Tibial nerve (tissue), 3 donors: ENCODE measurements at regions not wholly inside any gene's neighbourhood (a gene's known extent, or its start where the extent isn't known, plus 50 kb on each side); places are given as distances from the start of the nearest gene placed in this dataset.

Source experiments
- POLR2A ChIP-seq, 2 donors: fragments of 450-650 bp; IDR thresholded peaks; one replicate each; pipeline ENCODE4 v1.6.1; 2017; ENCODE audit warnings: antibody characterized with exemption in 2 of 2, mild to moderate bottlenecking in 2 of 2, moderate library complexity in 2 of 2
- TF ChIP-seq, protein P1 (sequence below), 5 experiments: fragments of 200-600 bp in 3 of 5; fragments of 450-650 bp in 2 of 5; sonication (generic) in 3 of 5; IDR thresholded peaks; one replicate each; pipeline ENCODE4 v1.5.1; 2016 to 2019; ENCODE audit warnings: antibody characterized with exemption in 5 of 5, mild to moderate bottlenecking in 3 of 5, moderate library complexity in 2 of 5

DNA sequence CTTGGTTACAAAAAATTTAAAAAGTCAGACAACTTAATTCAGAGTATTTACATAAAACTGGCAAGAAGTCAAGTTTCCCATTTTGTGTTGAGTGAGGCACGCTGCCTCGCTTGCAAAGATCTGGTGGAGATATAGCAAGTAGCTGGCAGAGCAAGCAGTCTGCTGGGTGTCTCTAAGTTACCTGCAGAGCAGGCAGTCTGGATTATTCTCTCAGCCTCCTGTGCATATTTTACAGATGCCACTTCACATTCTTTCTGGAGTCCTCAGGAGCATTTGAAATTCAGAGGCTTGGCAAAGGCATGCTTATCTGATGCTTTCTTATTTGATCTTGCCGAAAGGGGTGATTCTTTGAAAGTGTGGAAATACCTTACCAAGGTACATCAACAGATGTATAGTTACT is 640.4 kb upstream of the ADGRL4 start:
- TF ChIP-seq, protein P1, sequence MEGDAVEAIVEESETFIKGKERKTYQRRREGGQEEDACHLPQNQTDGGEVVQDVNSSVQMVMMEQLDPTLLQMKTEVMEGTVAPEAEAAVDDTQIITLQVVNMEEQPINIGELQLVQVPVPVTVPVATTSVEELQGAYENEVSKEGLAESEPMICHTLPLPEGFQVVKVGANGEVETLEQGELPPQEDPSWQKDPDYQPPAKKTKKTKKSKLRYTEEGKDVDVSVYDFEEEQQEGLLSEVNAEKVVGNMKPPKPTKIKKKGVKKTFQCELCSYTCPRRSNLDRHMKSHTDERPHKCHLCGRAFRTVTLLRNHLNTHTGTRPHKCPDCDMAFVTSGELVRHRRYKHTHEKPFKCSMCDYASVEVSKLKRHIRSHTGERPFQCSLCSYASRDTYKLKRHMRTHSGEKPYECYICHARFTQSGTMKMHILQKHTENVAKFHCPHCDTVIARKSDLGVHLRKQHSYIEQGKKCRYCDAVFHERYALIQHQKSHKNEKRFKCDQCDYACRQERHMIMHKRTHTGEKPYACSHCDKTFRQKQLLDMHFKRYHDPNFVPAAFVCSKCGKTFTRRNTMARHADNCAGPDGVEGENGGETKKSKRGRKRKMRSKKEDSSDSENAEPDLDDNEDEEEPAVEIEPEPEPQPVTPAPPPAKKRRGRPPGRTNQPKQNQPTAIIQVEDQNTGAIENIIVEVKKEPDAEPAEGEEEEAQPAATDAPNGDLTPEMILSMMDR (IDR thresholded peaks at IDR 0.05): no peak
- no peak for TF ChIP-seq POLR2A (IDR thresholded peaks at IDR 0.05)
